Uterus (tissue), 3 donors: ENCODE measurements at regions not wholly inside any gene's neighbourhood (a gene's known extent, or its start where the extent isn't known, plus 50 kb on each side); places are given as distances from the start of the nearest gene placed in this dataset.

Source experiments
- DNase-seq, 2 donors: peaks; one replicate each; pipeline ENCODE4 v3.0.0-alpha.2; 2019 to 2020
- H3K27ac ChIP-seq, 2 donors: fragments of 200-600 bp; sonication (generic); 1 replicate in 1 of 2; 2 replicates in 1 of 2; pipeline ENCODE4 v1.5.1; 2016 to 2018
- H3K27me3 ChIP-seq, 2 donors: fragments of 200-600 bp; sonication (generic); one replicate each; pipeline ENCODE4 v1.5.1; 2018 to 2019; ENCODE audit warnings: control low read depth in 1 of 2
- H3K36me3 ChIP-seq, 2 donors: fragments of 200-600 bp; sonication (generic); one replicate each; pipeline ENCODE4 v1.5.1; 2019; ENCODE audit warnings: control low read depth in 1 of 2
- H3K4me1 ChIP-seq, 2 donors: fragments of 200-600 bp; sonication (generic); one replicate each; pipeline ENCODE4 v1.5.1; 2018 to 2019; ENCODE audit warnings: control low read depth in 1 of 2
- H3K4me3 ChIP-seq, 2 donors: fragments of 200-600 bp; sonication (generic); 1 replicate in 1 of 2; 2 replicates in 1 of 2; pipeline ENCODE4 v1.5.1; 2018 to 2019; ENCODE audit warnings: mild to moderate bottlenecking in 1 of 2
- H3K9me3 ChIP-seq, 2 donors: fragments of 200-600 bp; sonication (generic); one replicate each; pipeline ENCODE4 v1.5.1; 2019; ENCODE audit warnings: control low read depth in 1 of 2
- POLR2A ChIP-seq, 2 donors: fragments of 450-650 bp; IDR thresholded peaks; one replicate each; pipeline ENCODE4 v1.6.1; 2016; ENCODE audit warnings: antibody characterized with exemption in 2 of 2, mild to moderate bottlenecking in 1 of 2, moderate library complexity in 1 of 2
- intact Hi-C: fragments of 100-400 bp; cut with DNase I; formaldehyde crosslinking; loops from one replicate; pipeline ENCODE4 v1.15.1; 2023; ENCODE audit warnings: low total_unique reads
- TF ChIP-seq, protein P1 (sequence below), 4 experiments: fragments of 200-600 bp in 2 of 4; fragments of 450-650 bp in 2 of 4; sonication (generic) in 2 of 4; IDR thresholded peaks; one replicate each; pipeline ENCODE4 v1.5.1; 2016 to 2019; ENCODE audit warnings: antibody characterized with exemption in 4 of 4, mild to moderate bottlenecking in 2 of 4, moderate library complexity in 1 of 4
- donor health status: DM: yes; HTN: yes; CAD: no.

DNA sequence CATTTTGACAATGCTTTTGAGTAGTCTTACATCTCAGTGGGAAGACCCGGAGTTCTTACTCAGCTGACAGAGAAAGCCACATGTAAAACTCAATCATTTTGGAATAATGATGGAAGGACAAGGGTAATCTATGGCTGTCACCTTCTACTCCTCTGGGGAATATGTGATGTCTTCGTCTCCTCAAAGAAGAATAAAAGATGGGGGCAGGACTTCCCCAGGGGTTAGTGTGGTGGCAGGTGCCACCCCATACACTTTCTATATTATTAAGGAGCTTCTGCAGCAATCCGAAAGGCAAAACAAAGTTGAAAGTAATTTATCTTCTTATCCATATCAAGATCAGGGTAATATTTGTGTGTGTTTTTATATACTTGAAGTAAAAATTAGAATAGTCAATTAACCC, 180.4 kb upstream of the TOPAZ1 start:
- Histone ChIP-seq H3K36me3 (no peaks in the 10 kb centered on the region), H3K27ac (no peak overlapping the region), H3K4me3 (no peak overlapping the region), H3K9me3 (no peaks in the 10 kb centered on the region), H3K27me3 (peaks cover 0 to 8% of the 10 kb centered on the region in 2 donors), H3K4me1 (no peaks in the 10 kb centered on the region)
- DNase-seq = no peak
- intact Hi-C loops = no loop called here
- TF ChIP-seq, protein P1, sequence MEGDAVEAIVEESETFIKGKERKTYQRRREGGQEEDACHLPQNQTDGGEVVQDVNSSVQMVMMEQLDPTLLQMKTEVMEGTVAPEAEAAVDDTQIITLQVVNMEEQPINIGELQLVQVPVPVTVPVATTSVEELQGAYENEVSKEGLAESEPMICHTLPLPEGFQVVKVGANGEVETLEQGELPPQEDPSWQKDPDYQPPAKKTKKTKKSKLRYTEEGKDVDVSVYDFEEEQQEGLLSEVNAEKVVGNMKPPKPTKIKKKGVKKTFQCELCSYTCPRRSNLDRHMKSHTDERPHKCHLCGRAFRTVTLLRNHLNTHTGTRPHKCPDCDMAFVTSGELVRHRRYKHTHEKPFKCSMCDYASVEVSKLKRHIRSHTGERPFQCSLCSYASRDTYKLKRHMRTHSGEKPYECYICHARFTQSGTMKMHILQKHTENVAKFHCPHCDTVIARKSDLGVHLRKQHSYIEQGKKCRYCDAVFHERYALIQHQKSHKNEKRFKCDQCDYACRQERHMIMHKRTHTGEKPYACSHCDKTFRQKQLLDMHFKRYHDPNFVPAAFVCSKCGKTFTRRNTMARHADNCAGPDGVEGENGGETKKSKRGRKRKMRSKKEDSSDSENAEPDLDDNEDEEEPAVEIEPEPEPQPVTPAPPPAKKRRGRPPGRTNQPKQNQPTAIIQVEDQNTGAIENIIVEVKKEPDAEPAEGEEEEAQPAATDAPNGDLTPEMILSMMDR (IDR thresholded peaks at IDR 0.05) = no peak
- no peak for TF ChIP-seq POLR2A (IDR thresholded peaks at IDR 0.05)

DNA sequence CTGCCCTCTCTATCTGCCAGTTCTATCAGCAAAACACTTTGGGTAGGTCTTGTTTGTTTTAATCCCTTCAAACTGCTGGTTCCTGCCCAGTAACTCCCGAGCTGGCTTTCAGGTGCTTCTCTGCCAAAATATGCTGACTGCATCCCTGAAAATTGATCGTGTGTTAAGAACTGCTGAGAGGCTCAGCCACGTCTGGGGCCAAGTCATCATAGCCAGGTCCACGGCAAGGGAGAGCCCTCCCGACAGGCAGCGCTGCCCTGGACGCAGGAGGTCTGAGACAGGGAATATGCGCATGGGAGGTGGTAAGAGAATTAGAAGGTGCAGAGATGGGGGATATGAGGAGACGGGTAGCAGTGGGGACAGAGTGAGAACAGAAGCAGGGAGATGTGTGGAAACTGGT, 179.7 kb upstream of the TOPAZ1 start:
- H3K4me1 ChIP-seq = no peaks in the 10 kb centered on the region
- no peak for DNase-seq
- H3K9me3 ChIP-seq = no peaks in the 10 kb centered on the region
- no peak overlapping the region for H3K27ac ChIP-seq
- TF ChIP-seq POLR2A (IDR thresholded peaks at IDR 0.05) = no peak
- TF ChIP-seq, protein P1 (IDR thresholded peaks at IDR 0.05) = no peak
- H3K36me3 ChIP-seq = no peaks in the 10 kb centered on the region
- intact Hi-C loops = no loop called here
- no peak overlapping the region for H3K4me3 ChIP-seq
- H3K27me3 ChIP-seq = peaks cover 0 to 8% of the 10 kb centered on the region in 2 donors

DNA sequence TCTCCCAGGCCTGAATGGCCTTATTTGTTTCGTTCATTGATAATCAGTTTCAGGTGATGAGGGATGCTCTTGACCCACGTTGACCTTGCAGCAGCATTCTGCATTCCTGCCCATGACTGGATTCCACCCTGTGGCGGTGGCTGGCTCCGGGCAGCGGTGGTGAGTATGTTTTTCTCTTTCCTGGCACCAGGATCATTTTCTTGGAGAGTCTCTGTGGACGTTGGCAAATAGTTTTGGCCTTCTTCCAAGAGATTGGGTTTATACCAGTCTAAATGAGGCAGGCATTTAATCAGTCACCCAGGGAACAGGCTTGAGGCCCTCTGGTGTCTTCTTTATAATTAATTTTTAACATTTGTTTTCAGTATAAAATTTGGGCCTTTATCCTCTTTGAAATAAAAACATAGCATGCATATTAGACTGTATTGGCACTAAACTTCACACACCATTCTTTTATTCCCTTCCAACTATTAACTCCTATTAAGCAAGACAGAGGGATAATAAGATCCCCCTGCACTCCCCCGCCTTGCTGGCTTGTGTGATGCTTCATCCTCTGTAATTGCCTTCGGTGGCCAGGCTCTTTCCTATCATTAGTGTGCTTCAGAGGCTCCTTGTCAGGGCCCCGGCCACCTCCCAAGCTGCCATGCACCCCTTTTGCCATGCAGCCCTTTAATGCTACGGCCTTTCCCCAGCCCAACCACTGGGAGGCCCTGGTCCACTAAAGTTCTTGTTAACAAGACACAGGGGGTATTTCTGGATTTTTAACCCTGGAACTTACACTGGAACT, 176.2 kb upstream of the TOPAZ1 start:
- intact Hi-C loops = no loop called here
- no peak for DNase-seq
- no peak for TF ChIP-seq POLR2A (IDR thresholded peaks at IDR 0.05)
- TF ChIP-seq, protein P1 (IDR thresholded peaks at IDR 0.05) = no peak
- no peak overlapping the region for H3K27ac ChIP-seq
- no peaks in the 10 kb centered on the region for H3K9me3 ChIP-seq
- no peak overlapping the region for H3K4me3 ChIP-seq
- H3K4me1 ChIP-seq = no peaks in the 10 kb centered on the region
- no peaks in the 10 kb centered on the region for H3K36me3 ChIP-seq
- H3K27me3 ChIP-seq = peaks cover 0 to 8% of the 10 kb centered on the region in 2 donors

DNA sequence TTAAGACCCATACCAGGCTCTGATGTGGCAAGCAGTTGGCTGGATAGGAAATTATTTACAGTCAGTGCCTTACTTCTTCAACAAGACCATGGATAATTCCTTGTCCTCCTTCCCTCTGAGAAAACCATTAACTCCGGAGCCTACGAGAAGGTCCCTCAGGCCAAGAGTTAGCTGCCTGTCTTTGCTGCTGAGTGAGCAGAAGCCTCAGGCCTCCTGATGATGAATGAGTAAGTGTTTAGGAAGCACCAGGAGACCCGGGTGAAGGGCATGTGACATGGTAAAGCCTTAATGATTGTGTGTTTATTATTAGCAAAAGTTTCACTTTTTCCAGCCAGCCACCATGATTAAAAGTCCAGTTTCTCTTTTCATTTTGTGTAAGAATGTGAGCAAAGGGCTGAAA, 174.9 kb upstream of the TOPAZ1 start:
- H3K9me3 ChIP-seq = no peaks in the 10 kb centered on the region
- H3K4me1 ChIP-seq = no peaks in the 10 kb centered on the region
- no peaks in the 10 kb centered on the region for H3K36me3 ChIP-seq
- DNase-seq = no peak
- H3K4me3 ChIP-seq = no peak overlapping the region
- TF ChIP-seq POLR2A (IDR thresholded peaks at IDR 0.05) = no peak
- TF ChIP-seq, protein P1 (IDR thresholded peaks at IDR 0.05) = no peak
- peaks cover 0 to 2% of the 10 kb centered on the region in 2 donors for H3K27me3 ChIP-seq
- H3K27ac ChIP-seq = no peak overlapping the region
- intact Hi-C loops = no loop called here

DNA sequence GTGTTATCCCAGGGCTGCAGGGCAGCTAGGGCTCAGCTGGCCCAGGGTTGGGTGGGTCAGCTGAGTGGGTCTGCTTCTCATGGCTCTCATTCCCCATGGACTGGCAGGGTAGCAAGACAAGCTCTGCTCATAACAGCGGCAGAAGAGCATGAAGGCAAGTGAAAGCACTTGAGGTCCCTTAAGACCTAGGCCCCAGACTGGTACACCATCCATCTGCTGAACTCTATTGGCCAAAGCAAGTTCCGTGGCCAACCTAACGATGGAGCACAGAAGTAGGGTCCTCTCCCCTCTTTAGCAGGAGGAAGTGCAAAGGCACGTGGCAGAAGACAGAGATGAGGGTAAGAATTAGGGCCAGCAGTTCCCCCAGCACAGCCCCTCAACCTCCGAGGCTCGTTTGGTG, 174.3 kb upstream of the TOPAZ1 start:
- DNase-seq = no peak
- no peaks in the 10 kb centered on the region for H3K36me3 ChIP-seq
- no peaks in the 10 kb centered on the region for H3K27me3 ChIP-seq
- TF ChIP-seq, protein P1 (IDR thresholded peaks at IDR 0.05) = no peak
- TF ChIP-seq POLR2A (IDR thresholded peaks at IDR 0.05) = no peak
- no peaks in the 10 kb centered on the region for H3K9me3 ChIP-seq
- intact Hi-C loops = no loop called here
- no peaks in the 10 kb centered on the region for H3K4me1 ChIP-seq
- no peak overlapping the region for H3K4me3 ChIP-seq
- H3K27ac ChIP-seq = no peak overlapping the region
